Heart left ventricle (tissue), 16 donors: ENCODE measurements at regions not wholly inside any gene's neighbourhood (a gene's known extent, or its start where the extent isn't known, plus 50 kb on each side); places are given as distances from the start of the nearest gene placed in this dataset.

ENCODE experiments used
- ATAC-seq, 4 donors: fragments of 200-7000 bp; cut with Tn5 transposase; one replicate each; pipeline ENCODE4 v1.9.1; 2020 to 2022; ENCODE audit warnings: moderate library complexity in 4 of 4, mild to moderate bottlenecking in 3 of 4, moderate number of reproducible peaks in 1 of 4
- DNase-seq, 5 donors: peaks; one replicate each; pipeline ENCODE4 v3.0.0-alpha.2; 2020
- H3K27ac ChIP-seq, 12 donors: fragments of 200-600 bp; sonication (generic) in 4 of 12; one replicate each; pipeline versions ENCODE4 v1.5.0 to v1.8.0; 2016 to 2022; ENCODE audit warnings: mild to moderate bottlenecking in 2 of 12
- H3K27me3 ChIP-seq, 9 donors: fragments of 200-600 bp; sonication (generic) in 2 of 9; one replicate each; pipeline versions ENCODE4 v1.5.1 to v1.8.0; 2016 to 2022; ENCODE audit warnings: mild to moderate bottlenecking in 3 of 9
- H3K36me3 ChIP-seq, 9 donors: fragments of 200-600 bp; sonication (generic) in 2 of 9; one replicate each; pipeline versions ENCODE4 v1.5.0 to v1.8.0; 2018 to 2022; ENCODE audit warnings: mild to moderate bottlenecking in 2 of 9
- H3K4me1 ChIP-seq, 12 donors: fragments of 200-600 bp; sonication (generic) in 4 of 12; one replicate each; pipeline versions ENCODE4 v1.5.0 to v1.8.0; 2016 to 2022; ENCODE audit warnings: mild to moderate bottlenecking in 3 of 12
- H3K4me3 ChIP-seq, 12 donors: fragments of 200-600 bp; sonication (generic) in 4 of 12; one replicate each; pipeline versions ENCODE4 v1.5.0 to v1.8.0; 2017 to 2022; ENCODE audit warnings: mild to moderate bottlenecking in 9 of 12, moderate library complexity in 4 of 12
- H3K9me3 ChIP-seq, 12 donors: fragments of 200-600 bp; sonication (generic) in 4 of 12; one replicate each; pipeline versions ENCODE4 v1.5.0 to v1.8.0; 2016 to 2022; ENCODE audit warnings: mild to moderate bottlenecking in 1 of 12
- CTCF ChIP-seq, 12 donors: fragments of 200-600 bp; sonication (generic) in 4 of 12; IDR thresholded peaks; one replicate each; pipeline versions ENCODE4 v1.5.0 to v1.8.0; 2018 to 2022; ENCODE audit warnings: antibody characterized with exemption in 12 of 12, mild to moderate bottlenecking in 5 of 12
- POLR2A ChIP-seq, 2 donors: fragments of 450-650 bp; IDR thresholded peaks; one replicate each; pipeline ENCODE4 v1.6.1; 2017; ENCODE audit warnings: antibody characterized with exemption in 2 of 2, mild to moderate bottlenecking in 2 of 2, moderate library complexity in 2 of 2
- WGBS, 4 donors: extraction: QIAGEN DNeasy Blood & Tissue Kit in 2 of 4; methylation state at CpG; one replicate each; pipeline versions ENCODE4 v1.1.5 to v1.1.7; 2013 to 2018; 5-methylcytosine and 5-hydroxymethylcytosine counted together
- intact Hi-C, 10 donors: fragments of 100-400 bp; cut with DNase I; formaldehyde crosslinking; loops; one replicate each; pipeline versions ENCODE4 v1.11.1 to v1.14.2; 2022
- donor health status: ischemic (EF 13 %, LVEDD 7.1; RV severe dilation, severe dysfunction).
- donor health status: healthy with polysubstance abuse.
- donor health status: DM: no; HTN: yes; CAD: no.
- donor health status: DM: no; HTN: no; CAD: no.
- donor health status: ischemic (EF 25% LVEDD 6.9; RV normal size, moderate dysfunction).
- donor health status: ischemic (EF 25% LVEDD 5.7; RV mildly dilated, moderate dysfunction).
- donor health status: healthy.
- donor health status: DM: yes; HTN: yes; CAD: no.
- donor health status: ischemic (EF 35%, LVEDD 5.7; RV mildly dilated, moderate dysfunction).
- donor health status: nonischemic (EF 11% LVEDD 7.7; RV severe dilation, severe dysfunction).
- donor health status: DM: yes; HTN: yes; CAD: no.
- donor health status: PGD.
- donor health status: ischemic (EF 29% LVEDD 5.4; RV normal size, mild dysfunction).
- donor health status: nonischemic (EF 23%, LVEDD 6.1; RV moderate dilation, normal function).

GRCh38 chr12:5178571-5178970, 134.9 kb downstream of the KCNA5 start:
- H3K4me1 ChIP-seq: no peaks in the 10 kb centered on the region
- H3K4me3 ChIP-seq: no peak overlapping the region
- no peaks in the 10 kb centered on the region for H3K9me3 ChIP-seq
- WGBS, 4 donors: 81 to 88% (median 86%) methylated on average over 4 of the region's 4 CpGs
- ATAC-seq: no peak
- TF ChIP-seq POLR2A (IDR thresholded peaks at IDR 0.05) (no peak), CTCF (IDR thresholded peaks at IDR 0.05) (no peak)
- intact Hi-C loops: no loop called here
- H3K27ac ChIP-seq: no peak overlapping the region
- H3K27me3 ChIP-seq: peaks cover 0 to 6% (median 0%) of the 10 kb centered on the region in 9 donors
- no peak for DNase-seq
- H3K36me3 ChIP-seq: no peaks in the 10 kb centered on the region

GRCh38 chr12:5180496-5180895, 136.8 kb downstream of the KCNA5 start:
- DNase-seq: no peak
- WGBS, 4 donors: 87 to 89% (median 88%) methylated on average over 5 of the region's 5 CpGs
- H3K4me3 ChIP-seq: no peak overlapping the region
- H3K36me3 ChIP-seq: no peaks in the 10 kb centered on the region
- no peak overlapping the region for H3K27ac ChIP-seq
- intact Hi-C loops: no loop called here
- H3K4me1 ChIP-seq: no peaks in the 10 kb centered on the region
- peaks cover 0 to 6% (median 0%) of the 10 kb centered on the region in 9 donors for H3K27me3 ChIP-seq
- H3K9me3 ChIP-seq: no peaks in the 10 kb centered on the region
- TF ChIP-seq POLR2A (IDR thresholded peaks at IDR 0.05) (no peak), CTCF (IDR thresholded peaks at IDR 0.05) (no peak)
- no peak for ATAC-seq

- ATAC-seq (no peak), DNase-seq (no peak)
- H3K4me3 ChIP-seq: no peak overlapping the region
- no peak overlapping the region for H3K27ac ChIP-seq
- 79 to 81% (median 80%) methylated on average over 5 of the region's 5 CpGs for WGBS, 4 donors
- H3K9me3 ChIP-seq: no peaks in the 10 kb centered on the region
- H3K36me3 ChIP-seq: no peaks in the 10 kb centered on the region
- intact Hi-C loops: no loop called here
- H3K27me3 ChIP-seq: peaks cover 0 to 6% (median 0%) of the 10 kb centered on the region in 9 donors
- H3K4me1 ChIP-seq: no peaks in the 10 kb centered on the region
- TF ChIP-seq POLR2A (IDR thresholded peaks at IDR 0.05): no peak
- TF ChIP-seq CTCF (IDR thresholded peaks at IDR 0.05): no peak
These were observed 140.5 kb downstream of the KCNA5 start for GRCh38 chr12:5184186-5184585.

- H3K27ac ChIP-seq: no peak overlapping the region
- H3K9me3 ChIP-seq: no peaks in the 10 kb centered on the region
- peak overlapping the region in 10 of 12 donors; percentile 22 to 56 (median 33) for H3K4me3 ChIP-seq
- H3K36me3 ChIP-seq: no peaks in the 10 kb centered on the region
- WGBS, 4 donors: 59 to 70% (median 66%) methylated on average over 8 of the region's 8 CpGs
- ATAC-seq: no peak
- H3K4me1 ChIP-seq: no peaks in the 10 kb centered on the region
- no peak for DNase-seq
- no peaks in the 10 kb centered on the region for H3K27me3 ChIP-seq
- intact Hi-C loops: no loop called here
- TF ChIP-seq CTCF (IDR thresholded peaks at IDR 0.05): no peak
- no peak for TF ChIP-seq POLR2A (IDR thresholded peaks at IDR 0.05)
These were observed 141.9 kb downstream of the KCNA5 start for GRCh38 chr12:5185435-5186069.
